ENCODE measurements at regions not wholly inside any gene's neighbourhood (a gene's known extent, or its start where the extent isn't known, plus 50 kb on each side); places are given as distances from the start of the nearest gene placed in this dataset.

DNA sequence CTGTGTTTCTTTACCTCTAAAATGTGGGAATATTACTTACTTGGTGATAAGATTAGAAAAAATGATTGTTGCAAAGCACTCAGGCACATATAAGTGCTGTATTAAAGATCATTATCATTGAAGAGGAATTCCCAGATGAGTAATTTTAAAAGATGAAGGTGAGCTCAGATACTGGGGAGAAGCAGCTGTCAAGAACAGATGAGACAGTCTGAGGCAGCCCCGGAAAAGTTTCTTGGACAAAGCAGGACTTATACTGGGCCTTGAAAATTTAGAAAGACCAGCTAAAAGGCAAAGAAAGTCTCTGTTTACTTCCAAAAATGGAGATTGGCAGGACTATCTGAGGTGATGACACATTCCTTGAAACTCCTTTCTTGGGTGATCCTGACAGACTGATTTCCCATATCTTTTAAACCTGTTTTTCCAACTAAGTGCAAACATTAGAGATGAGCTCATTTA is 93.8 kb upstream of the MARCKS start:
- Histone ChIP-seq H3K4me3 (no peak overlapping the region), H3K9ac (ENCODE audit: low read depth in 2 of 2, low read length in 2 of 2) (no peak overlapping the region), H3K27me3 (no peaks in the 10 kb centered on the region), H3K9me3 (no peaks in the 10 kb centered on the region), H3K27ac (no peak overlapping the region), H3K36me3 (no peaks in the 10 kb centered on the region), H3K4me1 (no peaks in the 10 kb centered on the region)
- TF ChIP-seq, protein P1, sequence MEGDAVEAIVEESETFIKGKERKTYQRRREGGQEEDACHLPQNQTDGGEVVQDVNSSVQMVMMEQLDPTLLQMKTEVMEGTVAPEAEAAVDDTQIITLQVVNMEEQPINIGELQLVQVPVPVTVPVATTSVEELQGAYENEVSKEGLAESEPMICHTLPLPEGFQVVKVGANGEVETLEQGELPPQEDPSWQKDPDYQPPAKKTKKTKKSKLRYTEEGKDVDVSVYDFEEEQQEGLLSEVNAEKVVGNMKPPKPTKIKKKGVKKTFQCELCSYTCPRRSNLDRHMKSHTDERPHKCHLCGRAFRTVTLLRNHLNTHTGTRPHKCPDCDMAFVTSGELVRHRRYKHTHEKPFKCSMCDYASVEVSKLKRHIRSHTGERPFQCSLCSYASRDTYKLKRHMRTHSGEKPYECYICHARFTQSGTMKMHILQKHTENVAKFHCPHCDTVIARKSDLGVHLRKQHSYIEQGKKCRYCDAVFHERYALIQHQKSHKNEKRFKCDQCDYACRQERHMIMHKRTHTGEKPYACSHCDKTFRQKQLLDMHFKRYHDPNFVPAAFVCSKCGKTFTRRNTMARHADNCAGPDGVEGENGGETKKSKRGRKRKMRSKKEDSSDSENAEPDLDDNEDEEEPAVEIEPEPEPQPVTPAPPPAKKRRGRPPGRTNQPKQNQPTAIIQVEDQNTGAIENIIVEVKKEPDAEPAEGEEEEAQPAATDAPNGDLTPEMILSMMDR (IDR thresholded peaks at IDR 0.05) = no peak
- intact Hi-C loops (cut with DNase I) = no loop called here
- no peak for DNase-seq

DNA sequence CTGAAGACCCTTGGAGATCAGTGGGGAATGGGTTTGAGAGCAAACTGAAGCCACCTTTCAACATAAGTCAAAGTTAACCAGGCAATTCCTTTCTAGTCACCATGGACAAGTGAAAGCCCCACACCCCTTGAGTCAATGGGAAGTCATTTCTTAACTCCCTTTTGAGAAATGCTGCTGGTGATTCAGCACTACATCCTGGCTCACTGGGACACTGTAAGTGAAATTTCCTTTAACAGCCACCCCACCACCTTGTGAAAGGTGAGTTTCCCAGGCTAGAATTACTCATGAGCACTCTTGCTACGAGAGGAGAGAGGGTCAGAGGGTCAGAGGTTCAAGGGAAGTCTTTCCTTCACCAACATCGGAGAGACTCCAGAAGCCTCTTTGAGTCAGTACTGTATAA is 93.3 kb upstream of the MARCKS start:
- Histone ChIP-seq H3K27ac (no peak overlapping the region), H3K4me1 (no peaks in the 10 kb centered on the region), H3K36me3 (no peaks in the 10 kb centered on the region), H3K4me3 (no peak overlapping the region), H3K27me3 (no peaks in the 10 kb centered on the region), H3K9ac (ENCODE audit: low read depth in 2 of 2, low read length in 2 of 2) (no peak overlapping the region), H3K9me3 (no peaks in the 10 kb centered on the region)
- intact Hi-C loops (cut with DNase I) = no loop called here
- DNase-seq = no peak
- TF ChIP-seq, protein P1 (IDR thresholded peaks at IDR 0.05) = no peak

DNA sequence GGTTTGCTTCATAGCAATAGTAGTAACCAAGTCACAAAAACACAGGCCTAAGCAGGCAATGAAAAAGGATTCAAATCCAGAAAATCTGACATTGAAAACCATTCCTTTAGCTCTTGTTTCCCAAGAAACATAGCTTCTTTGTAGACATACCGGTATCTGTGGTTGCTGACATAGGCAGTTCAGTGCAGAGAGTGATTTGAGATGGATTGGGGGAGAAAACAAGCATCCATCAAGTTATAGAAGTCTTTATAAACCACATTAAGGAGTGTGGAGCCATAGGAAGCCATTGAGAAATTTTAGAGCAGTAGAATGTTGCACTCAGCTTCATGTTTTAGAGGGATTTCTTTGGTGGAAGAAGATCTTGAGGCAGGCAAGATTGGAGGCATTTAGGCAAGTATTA is 91.2 kb upstream of the MARCKS start:
- intact Hi-C loops (cut with DNase I) = no loop called here
- TF ChIP-seq, protein P1 (IDR thresholded peaks at IDR 0.05) = no peak

DNA sequence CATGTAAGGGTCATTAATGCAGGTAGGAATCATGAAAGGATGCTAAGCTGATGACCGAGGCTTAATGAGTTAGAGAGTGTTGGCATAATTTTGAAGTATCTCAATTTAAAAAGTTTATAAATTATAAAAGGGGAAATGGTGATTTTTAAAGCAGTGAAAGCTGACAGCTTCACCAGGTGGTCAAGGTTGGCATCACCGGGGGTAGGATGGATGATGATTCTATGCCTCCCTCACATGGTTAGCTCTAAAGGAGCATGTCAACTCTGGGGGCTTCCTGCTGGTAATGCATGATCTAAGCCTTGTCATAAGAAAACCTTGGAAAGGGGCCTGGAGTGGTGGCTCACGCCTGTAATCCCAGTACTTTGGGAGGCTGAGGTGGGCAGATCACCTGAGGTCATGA is 89.2 kb upstream of the MARCKS start:
- intact Hi-C loops (cut with DNase I) = no loop called here
- H3K9ac ChIP-seq (ENCODE audit: low read depth in 2 of 2, low read length in 2 of 2) = no peak overlapping the region
- no peaks in the 10 kb centered on the region for H3K4me1 ChIP-seq
- TF ChIP-seq, protein P1 (IDR thresholded peaks at IDR 0.05) = no peak
- H3K27ac ChIP-seq = no peak overlapping the region
- no peaks in the 10 kb centered on the region for H3K36me3 ChIP-seq
- H3K27me3 ChIP-seq = no peaks in the 10 kb centered on the region
- no peak overlapping the region for H3K4me3 ChIP-seq
- DNase-seq = no peak
- no peaks in the 10 kb centered on the region for H3K9me3 ChIP-seq

More for the DNA sequence above, 91.2 kb upstream of the MARCKS start:
- no peaks in the 10 kb centered on the region for H3K9me3 ChIP-seq
- H3K9ac ChIP-seq (ENCODE audit: low read depth in 2 of 2, low read length in 2 of 2) = no peak overlapping the region
- H3K36me3 ChIP-seq = no peaks in the 10 kb centered on the region
- H3K27me3 ChIP-seq = no peaks in the 10 kb centered on the region
- no peaks in the 10 kb centered on the region for H3K4me1 ChIP-seq
- no peak overlapping the region for H3K4me3 ChIP-seq
- DNase-seq = no peak
- H3K27ac ChIP-seq = no peak overlapping the region

DNA sequence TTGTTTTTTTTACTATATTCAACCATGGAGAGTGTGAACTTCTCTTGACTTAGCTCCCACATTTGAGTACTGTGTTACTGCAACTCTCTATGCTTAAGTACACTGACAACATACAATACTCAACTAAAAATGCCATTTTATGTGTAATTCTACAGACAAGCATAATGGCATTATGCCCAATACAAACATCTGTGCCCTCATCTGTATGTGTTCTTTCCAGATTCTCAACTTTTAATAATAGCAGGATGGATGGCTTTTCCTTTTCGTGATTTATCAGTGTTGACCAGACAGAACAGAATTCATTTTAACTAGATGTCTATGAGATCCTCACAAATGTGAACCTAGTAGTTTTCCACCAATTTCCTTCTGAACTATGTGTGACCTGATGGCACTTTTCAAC is 84.2 kb upstream of the MARCKS start:
- Histone ChIP-seq H3K4me1 (no peaks in the 10 kb centered on the region), H3K9me3 (no peaks in the 10 kb centered on the region), H3K27me3 (no peaks in the 10 kb centered on the region), H3K9ac (ENCODE audit: low read depth in 2 of 2, low read length in 2 of 2) (no peak overlapping the region), H3K36me3 (no peaks in the 10 kb centered on the region), H3K4me3 (no peak overlapping the region), H3K27ac (no peak overlapping the region)
- TF ChIP-seq, protein P1 (IDR thresholded peaks at IDR 0.05) = no peak
- intact Hi-C loops (cut with DNase I) = no loop called here
- no peak for DNase-seq
